HG03378 (cell line): ENCODE measurements at regions not wholly inside any gene's neighbourhood (a gene's known extent, or its start where the extent isn't known, plus 50 kb on each side); places are given as distances from the start of the nearest gene placed in this dataset.

Source experiments
- ATAC-seq: cut with Tn5 transposase; IDR thresholded peaks from one replicate; pipeline ENCODE4 v1.9.1; 2021; ENCODE audit warnings: mild to moderate bottlenecking, moderate library complexity; ENCODE audit not compliant: unreplicated experiment

GRCh38 chrX:45258731-45259402 is 58.2 kb upstream of the DIPK2B start:
- no peak for ATAC-seq
